Stimulated activated CD4-positive, alpha-beta T cell treated with anti-CD3 and anti-CD28 coated beads, Interleukin-1b, Interleukin-23, amount 100 ng/mL, for 4 hours (primary cell): ENCODE measurements at regions not wholly inside any gene's neighbourhood (a gene's known extent, or its start where the extent isn't known, plus 50 kb on each side); places are given as distances from the start of the nearest gene placed in this dataset.

Experiments
- DNase-seq, 2 donors: peaks; one replicate each; pipeline ENCODE4 v3.0.0-alpha.2; 2020; ENCODE audit warnings: low read depth in 2 of 2

DNA sequence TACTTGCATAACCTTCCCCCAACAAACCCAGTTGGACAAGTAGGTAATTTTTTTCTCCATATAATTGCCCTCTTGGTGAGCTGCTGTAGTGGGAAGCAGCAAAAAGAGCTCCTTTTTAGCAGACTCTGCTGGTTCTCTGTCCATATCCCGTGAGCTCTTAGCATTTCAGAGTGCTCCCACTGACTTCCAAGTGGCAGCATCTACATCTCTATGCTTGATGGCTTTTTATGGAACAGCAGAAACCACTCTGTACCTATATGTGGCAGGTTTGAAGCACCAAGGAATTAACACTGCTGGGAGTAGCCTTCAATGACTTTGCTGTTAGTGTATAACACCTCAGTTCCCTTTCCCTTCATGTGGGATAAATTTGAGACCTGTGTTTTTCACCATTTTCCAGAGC lies 168.4 kb upstream of the NHS start:
- no peak for DNase-seq

DNA sequence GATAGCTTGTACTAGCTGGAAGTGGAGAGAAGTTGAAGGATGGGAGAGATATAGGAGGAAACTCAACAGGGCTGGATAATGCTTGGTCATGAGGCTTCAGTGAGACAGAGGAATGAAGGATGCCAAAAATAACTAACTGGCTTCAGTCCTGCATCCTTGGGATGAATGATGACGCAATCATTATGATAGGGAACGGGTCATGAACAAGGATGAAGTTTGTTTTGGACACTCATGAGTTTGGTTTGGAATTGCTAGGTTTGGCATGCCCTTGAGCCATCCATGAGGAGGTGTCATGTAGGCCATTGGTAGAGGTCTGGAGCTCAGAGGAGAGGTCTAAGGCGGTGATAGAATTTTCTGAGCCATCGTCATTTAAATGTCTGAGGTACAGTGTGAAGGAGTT lies 160.0 kb upstream of the NHS start:
- no peak for DNase-seq

DNA sequence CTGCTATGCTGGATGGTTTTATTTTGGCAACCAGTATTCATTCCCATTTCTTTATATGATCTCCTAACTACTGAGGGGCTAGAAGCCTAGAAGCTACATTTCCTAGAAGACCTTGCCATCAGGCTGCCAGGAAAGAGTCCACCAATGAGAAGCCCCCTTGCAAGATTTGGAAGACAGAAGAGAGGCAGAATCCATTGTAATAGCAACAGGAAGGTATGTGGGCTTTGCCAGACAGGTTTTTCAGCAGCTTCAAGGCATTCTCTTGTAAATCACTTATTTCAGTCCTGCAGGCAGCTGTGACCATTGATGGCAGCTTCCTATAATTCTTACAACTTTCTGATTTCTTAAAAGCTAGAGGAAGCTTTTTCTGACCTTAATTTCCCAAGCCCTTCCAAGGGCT lies 148.3 kb upstream of the NHS start:
- DNase-seq: no peak

DNA sequence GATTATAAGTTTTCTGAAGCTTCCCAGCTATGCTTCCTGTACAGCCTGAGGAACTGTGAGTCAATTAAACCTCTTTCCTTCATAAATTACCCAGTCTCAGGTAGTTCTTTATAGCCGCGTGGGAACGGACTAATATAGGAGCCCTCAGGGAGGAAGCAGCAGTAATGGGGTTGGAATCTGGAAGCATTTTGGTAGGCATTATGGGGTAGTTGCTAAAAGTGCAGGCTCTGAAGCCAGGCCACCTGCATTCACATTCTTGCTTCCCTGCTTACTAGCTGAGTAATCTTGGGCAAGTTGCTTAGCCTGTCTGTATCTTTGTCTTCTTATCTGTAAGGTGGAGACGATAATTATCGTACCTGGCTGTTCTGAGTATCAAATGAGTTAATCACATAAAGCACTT lies 137.9 kb upstream of the NHS start:
- DNase-seq: no peak

DNA sequence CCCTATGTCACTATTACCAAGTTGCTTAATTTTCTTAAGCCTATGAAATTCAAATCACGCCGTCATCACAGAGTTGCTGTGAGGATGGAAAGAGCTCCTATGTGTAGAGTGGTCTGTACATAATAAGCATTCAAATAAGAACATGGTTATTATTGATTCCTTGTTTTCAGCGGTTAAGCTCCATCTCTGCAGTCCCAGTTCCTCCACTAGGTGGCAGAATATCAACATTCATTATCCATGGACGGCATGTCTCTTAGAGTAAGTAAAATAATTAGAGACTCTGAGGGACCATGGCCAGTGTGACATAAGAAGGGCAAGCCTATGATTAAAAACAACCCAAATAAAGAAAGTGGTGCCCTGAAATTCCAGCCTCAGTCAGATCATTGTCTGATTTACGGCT lies 132.5 kb upstream of the NHS start:
- DNase-seq: peak in 1 of 2 donors; percentile 15

DNA sequence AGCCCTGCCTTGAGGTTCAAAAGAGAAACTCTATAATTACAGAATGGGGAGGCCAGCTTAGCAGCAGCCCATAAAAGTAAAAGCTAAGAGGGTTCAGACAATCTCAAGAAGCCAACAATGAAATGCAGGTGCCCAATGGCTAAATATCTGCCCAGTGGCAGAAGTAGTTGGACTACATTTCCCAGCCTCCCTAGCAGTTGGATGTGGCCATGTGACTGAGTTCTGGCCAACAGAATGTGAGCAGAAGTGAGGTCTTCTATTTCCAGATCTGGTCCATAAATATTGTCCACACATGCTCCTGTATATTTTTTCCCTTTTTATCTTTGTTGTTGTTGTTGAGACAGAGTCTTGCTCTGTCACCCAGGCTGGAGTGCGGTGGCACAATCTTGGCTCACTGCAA lies 127.9 kb upstream of the NHS start:
- no peak for DNase-seq

DNA sequence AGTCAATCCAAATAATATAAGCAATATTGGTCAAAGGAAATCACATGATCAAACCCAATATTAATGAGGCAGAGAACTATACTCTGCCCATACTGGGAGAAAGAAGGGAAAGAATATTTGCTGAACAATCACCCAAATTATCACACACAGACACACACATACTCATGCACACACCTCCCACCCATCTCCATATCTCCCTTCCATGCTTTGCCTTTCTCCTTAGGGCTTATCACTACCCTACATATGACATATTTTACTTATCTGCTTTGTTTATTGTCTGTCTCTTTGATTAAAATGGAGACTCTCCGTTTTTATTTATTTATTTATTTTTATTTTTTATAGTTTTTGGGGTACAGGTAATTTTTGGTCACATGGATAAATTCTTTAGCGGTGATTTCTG lies 112.9 kb upstream of the NHS start:
- no peak for DNase-seq

DNA sequence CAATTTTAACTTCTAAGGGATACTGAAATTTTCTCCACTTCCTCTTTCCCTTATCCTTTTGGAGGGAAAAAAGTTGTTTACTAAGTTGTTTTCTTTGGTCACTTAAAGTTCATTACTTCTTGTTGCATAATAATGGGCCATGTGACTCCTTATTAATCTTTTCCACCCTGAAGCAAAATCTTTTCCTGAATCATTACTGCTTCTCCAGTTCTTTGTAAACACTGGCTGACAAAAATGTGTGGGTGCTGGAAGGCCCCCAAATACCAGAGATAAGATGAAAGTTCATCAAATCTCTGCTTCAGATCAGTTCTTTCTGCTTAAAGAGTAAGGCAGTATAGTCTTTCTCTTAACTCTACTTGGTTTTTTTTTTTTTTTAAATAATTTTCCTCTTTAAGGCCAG lies 108.9 kb upstream of the NHS start:
- no peak for DNase-seq

DNA sequence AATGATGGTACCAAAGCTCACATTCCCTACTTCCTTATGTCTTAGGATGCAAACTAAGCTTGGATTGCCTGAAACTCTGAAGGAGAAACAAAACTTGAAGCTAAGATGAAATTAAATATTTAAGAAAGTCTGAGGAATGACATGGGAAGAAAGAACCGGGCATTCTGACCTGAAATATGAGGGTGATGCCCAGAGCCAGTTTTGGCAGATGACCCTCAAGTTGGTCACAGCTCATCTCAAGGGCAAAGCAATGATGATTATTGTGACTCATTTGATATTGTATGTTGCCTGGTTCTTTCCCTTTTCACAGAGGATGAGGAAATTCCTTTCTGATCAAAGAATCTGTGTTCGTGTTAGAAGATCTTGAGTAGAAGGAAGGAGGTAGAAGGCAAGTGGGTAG lies 96.0 kb upstream of the NHS start:
- DNase-seq: no peak

DNA sequence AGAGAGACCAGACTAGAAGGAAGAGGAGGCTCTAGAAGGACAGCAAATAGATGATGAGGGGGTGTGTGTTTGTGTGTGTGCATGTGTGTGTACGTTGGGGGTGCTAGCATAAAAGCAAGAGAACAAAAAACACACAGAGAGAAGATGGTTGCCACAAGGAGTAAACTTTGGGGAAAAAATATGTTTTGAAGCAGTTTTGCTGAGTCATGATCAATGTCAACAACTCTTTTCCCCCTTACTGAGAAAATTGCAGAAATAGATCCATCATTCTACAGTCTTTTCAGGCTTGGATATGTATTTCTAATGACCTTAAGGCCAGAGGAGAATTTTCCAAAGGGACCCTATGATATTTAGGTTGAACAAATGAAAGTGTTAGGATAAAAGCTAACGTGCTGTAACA lies 89.0 kb upstream of the NHS start:
- DNase-seq: no peak

DNA sequence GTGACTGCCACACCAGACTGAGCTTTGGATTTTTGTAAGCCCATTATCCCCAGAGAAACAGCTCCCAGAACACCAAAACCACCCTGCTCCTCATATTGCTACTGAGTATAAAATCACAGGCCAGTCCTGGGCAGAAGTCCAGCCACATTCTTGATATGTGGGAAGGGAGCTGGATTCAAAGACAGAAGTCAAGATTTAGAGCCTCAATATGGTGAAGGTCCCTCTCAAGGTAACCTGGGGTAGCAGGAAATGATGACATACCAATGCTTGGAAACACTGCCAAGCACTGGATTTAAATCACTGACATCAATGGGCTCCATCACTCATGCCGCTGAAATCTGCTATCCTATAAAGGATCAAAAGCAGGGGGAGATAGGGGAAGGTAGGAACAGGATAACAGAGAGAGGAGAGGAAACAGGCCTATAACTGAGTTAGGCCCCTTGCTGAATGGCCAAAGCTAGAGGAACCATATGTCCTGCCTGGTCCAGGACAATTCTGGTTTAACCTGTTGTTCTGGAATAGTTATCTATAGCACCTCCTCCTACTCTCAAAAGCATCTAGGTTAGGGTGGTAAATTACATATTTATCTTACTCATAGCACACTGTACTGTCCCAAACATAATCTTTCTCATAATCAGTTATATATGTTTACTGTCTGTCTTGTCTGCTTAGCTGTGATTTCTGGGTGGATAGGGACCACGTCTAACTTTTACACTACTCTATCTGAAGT lies 83.7 kb upstream of the NHS start:
- no peak for DNase-seq

DNA sequence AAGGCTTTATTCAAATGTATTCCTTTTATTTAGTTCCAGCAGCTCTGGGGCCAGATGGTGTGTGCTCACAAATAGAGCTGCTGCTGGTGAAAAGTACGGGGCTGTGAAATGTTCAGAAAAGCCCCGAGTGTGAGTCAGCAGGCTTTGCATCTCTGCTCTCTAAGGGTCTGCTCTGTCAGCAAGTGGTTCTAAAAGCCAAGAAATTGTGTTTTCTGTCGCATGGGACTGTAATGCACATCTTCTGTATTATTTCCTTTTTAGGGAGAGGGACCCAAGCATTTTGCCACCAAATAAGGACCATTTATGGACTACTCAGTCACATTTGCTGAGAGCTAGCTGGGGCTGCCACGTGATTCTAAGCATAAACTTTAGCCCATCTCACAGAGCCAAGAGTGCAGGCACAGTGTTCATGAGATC lies 82.9 kb upstream of the NHS start:
- no peak for DNase-seq

DNA sequence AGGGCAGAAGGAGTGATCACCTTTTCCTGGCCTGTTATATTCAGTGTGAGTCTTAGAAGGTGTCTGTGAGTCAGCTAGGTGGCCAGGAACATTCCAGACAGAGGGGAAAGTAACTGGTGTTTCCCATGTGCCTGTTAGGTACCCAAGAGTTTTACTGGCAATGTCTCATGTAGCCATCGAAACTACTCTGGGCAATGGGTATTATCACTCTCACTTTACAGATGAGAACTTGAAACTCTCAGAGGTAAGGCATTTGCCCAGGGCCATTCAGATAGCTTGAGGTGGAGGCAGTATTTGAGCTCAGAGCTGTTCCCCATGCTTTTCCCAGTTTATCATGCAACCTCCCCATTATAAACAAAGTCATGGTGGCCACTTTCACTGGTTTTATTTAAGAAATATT lies 80.4 kb upstream of the NHS start:
- DNase-seq: no peak

DNA sequence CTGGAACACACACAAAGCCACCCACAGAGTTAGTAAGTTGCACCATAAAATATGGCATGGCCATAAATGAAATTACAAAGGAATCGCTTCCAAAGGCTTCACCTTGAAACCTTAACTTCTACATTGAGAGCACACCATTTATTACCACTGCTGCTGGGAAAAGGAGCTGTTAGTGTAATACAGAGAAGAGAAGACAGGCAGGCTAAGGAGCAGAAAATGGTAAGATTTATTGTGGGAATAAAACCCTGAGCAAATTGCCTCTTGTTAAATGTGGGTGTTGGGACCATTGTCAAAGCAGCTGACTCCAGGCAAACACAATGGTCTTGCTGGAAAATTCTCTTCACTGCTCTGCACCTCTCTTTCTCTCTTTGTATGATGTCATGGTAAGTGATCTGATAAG lies 79.2 kb upstream of the NHS start:
- DNase-seq: no peak

DNA sequence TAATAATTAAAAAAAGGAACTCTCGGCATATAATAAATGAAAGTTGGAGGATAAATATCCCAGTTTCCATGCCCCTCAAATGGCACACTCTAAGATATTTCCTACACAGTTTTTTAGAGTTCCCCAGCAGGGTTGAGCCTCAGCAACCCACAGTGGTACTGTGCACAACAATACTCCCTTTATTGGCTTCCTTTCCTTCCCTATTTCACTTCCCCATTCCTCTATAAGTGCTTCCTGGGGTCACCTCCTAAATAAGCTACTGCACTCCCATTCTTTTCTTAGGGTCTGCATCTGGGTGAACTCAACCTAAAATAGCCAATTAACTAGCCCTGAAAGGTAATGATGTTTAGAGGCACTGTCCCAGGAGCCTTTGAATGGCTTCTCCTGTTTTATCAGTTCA lies 76.4 kb upstream of the NHS start:
- DNase-seq: no peak

DNA sequence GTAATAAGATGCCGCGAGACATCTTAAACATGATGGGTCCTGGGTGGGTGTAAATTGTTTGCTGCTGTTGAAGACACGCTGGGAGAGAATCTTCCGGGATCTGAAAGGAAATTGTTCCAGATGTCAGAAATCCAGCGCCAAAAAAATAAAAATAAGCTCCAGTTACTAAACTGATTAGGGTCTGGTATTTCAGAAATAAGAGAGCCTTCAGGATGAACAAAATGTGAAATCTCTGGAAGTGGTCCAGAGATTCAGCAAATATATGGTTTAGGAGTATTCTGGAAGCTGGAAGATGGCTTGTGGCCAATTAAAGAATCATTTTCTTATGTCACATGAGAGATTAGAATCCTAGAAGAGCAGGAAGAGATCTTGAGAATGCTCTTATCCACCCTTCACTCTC lies 75.8 kb upstream of the NHS start:
- DNase-seq: no peak

DNA sequence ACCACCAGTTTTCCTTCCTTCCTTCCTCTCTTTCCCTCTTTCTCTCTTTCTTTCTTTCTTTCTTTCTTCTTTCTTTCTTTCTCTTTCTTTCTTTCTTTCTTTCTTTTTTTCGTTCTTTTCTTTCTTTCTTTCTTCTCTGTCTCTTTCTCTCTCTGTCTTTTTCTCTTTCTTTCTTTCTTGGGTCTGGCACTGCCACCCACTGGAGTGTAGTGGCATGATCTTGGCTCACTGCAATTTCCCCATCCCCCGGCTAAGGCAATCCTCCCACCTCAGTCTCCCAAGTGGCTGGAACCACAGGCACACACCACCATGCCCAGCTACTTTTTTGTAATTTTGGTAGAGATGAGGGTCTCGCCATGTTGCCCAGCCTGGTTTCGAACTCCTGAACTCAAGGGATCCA lies 51.6 kb upstream of the NHS start:
- no peak for DNase-seq
